Peyer's patch (tissue), 4 donors: ENCODE measurements at regions not wholly inside any gene's neighbourhood (a gene's known extent, or its start where the extent isn't known, plus 50 kb on each side); places are given as distances from the start of the nearest gene placed in this dataset.

Experiments used
- CTCF ChIP-seq, 6 experiments: fragments of 450-650 bp in 4 of 6; fragments of 200-600 bp in 2 of 6; sonication (generic) in 1 of 6; IDR thresholded peaks; one replicate each; pipeline ENCODE4 v1.5.1; 2017 to 2019; ENCODE audit warnings: antibody characterized with exemption in 6 of 6, mild to moderate bottlenecking in 3 of 6, moderate library complexity in 1 of 6
- POLR2A ChIP-seq, 2 donors: fragments of 450-650 bp; IDR thresholded peaks; one replicate each; pipeline ENCODE4 v1.5.1; 2017; ENCODE audit warnings: antibody characterized with exemption in 2 of 2, mild to moderate bottlenecking in 2 of 2, moderate library complexity in 2 of 2

GRCh38 chr12:92342574-92342973 is 196.9 kb upstream of the BTG1 start:
- TF ChIP-seq CTCF (IDR thresholded peaks at IDR 0.05) (no peak), POLR2A (IDR thresholded peaks at IDR 0.05) (no peak)
